SIG-M5 (cell line): ENCODE measurements at regions not wholly inside any gene's neighbourhood (a gene's known extent, or its start where the extent isn't known, plus 50 kb on each side); places are given as distances from the start of the nearest gene placed in this dataset.
A peak's percentile ranks its signal among the peaks of the same experiment; 100 is the strongest.
"Not testable (repeated sequence)": the region's sequence is repeated elsewhere in the genome, so short reads cannot be mapped to it uniquely, and the experiment has no call there.

Experiments
- DNase-seq: peaks from one replicate; lab custom pipeline; 2025; lab: John Stamatoyannopoulos, UW

DNA sequence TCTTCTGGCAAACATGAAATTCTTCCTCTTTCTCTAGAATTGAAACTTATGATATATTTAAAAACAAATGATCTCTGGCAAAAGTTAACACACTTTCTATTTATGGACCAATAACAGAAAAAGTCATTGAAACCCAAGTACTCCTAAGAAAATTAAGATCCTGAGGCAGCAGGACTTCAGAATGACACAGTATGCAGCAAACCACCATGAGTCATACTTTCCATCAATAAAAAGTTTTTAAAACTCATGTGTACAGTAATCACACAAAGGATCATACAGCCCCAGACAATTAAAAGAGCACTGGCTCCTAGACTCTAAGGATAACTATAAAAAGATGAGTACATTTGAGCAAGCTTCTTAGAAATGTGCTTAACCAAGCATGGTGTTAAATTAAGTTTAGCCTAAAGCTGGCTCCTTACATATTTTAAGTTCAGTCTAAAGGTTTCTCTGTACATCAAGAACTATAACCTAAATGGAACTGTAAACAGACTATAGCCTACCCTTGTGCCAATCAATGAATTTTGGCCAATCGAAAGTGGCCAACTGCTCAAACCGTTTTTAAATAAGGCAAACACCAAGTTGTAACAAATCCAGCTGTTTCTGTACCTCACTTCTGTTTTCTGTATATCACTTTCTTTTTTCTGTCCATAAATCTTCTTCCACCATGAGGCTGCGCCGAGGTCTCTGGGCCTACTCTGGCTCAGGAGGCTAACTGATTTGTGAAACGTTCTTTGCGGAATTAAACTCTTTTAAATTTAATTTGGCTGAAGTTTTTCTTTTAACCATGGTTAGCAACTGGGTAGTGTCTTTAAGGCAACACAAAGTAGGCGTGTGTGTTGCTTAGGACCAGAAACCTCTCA lies 232.1 kb upstream of the PIK3R1 start:
- DNase-seq: peak; percentile 19

- not testable (repeated sequence) for DNase-seq
These were observed 233.4 kb upstream of the PIK3R1 start for GRCh38 chr5:67982160-67982559.

GRCh38 chr5:67978171-67978570 lies 237.4 kb upstream of the PIK3R1 start:
- DNase-seq: no peak

DNA sequence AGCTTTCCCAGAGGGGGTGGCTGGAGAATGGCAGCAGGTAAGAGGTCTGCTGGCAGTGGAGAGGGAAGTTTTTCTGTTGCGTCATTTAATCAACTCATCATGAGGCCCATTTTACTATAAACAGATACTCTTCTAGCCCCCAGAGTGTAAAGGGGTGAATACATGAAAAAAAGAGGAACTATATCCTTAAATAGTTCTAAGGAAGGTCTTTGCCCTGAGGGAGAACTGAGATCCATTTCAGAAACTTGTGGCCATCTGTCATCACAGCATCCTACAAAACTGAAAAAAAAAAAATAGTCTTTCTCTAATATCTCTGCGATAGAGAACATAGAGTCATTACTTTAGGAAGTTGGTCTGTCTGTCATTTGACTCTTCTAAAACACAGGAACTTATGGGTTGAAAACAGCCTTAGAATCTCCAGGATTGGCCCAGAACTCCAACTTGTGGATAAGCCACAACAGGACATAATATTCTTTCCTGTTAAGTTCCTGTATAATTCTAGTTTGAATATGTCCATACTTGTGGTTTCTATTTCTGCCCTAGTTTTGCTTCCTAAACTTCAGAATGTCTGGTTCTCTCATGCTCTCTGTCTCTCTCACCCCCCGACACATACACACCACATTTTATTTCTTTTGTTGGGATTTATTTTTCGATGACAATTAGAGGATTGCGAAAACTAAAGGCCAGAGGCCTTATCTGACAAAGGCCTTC lies 238.5 kb upstream of the PIK3R1 start:
- DNase-seq: no peak

DNA sequence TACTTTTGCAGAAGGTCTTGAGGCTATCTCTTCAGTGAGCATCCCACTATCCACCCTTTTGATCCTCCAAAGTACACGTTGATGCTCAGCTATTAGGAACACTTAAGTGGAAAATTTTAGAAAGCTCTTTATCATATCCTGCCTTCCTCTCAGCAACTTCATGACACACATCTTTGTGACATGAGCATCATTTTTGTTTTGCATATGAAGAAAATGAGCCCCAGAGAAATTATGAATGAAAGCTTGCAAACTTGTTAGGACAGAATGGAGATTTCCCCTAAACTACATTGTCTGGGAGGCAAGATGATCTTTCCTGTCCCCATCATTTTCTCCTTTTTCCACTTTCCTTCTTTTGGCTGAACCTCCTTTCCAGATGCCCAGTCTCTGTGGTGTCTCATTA lies 239.4 kb upstream of the PIK3R1 start:
- no peak for DNase-seq

DNA sequence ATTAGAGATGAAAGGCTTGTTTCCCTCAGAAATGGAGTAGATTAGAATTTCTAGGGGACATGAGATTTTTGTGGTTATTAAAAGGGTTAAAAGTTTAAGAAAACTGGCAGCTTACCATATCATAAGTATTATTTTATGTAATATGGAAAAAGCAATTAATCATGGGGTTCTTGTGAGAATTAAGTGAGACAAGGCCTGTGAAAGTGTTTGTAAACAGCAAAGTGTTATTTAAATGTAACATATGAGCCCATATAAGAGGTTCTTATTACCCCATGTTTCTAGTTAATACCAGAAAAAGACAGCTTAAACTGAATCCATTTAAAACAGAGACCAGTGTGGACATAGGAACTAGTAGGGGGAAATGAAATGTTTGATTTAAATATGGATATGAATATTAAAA lies 241.1 kb upstream of the PIK3R1 start:
- no peak for DNase-seq

- DNase-seq: no peak
These were observed 241.5 kb upstream of the PIK3R1 start for GRCh38 chr5:67974054-67974453.

DNA sequence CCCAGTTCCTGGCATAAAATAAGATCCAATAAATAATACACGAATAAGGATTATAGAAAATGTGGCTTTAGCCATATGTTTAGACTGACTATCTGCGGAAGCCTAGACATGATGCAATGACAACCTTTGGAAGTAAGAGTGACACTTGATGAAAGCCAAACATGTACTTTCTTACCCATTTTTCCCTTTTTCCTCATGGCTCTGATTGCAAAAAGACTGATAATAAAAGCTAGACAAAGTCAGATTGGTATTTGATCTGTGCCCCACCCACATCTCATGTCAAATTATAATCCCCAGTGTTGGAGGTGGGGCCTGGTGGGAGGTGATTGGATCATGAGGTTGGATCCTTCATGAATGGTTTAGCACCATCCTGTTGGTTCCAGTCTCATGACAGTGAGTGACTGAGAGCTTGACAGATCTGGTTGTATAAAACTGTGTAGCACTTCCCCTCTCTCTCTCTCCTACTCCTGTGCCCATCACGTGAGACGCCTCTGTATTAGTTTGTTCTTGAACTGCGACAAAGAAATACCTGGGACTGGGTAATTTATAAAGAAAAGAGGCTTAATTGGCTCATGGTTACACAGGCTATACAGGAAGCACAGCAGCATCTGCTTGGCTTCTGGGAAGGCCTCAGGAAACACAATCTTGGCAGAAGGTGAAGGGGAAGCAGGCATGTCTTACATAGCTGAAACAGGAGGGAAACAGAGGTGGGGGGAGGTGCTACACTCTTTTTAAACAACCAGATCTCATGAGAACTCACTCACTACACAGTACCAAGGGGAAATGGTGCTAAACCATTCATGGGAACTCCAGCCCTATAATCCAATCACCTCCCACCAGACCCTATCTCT lies 243.4 kb upstream of the PIK3R1 start:
- DNase-seq: no peak

DNA sequence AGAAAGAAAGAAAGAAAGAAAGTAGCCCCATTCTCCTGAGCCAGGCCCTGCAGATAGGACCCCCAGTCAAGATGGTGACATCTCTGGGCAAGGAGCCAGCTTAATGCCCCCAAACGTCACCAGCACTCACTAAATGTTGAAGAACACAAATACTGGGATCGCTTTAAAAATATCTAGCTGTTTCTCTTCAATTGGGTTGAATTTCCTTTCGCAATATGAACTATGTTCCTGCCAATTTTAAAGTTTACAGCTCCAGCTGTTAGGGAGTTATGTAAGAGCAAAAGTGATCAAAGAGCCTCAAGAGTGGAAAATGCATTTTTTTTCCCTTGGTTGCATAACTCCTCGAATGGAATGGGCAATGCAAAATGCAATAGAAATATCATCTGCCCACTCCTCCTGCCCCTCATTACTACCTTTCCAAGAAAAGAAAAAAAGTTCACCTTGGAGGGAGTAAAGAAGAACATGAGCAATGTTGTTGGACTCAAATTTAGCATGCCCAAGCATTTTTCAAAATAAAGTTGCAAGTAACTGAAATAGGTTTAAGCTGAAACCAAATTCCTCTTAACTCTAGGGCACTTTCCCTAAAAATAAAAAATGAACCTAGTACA lies 244.2 kb upstream of the PIK3R1 start:
- DNase-seq: no peak

DNA sequence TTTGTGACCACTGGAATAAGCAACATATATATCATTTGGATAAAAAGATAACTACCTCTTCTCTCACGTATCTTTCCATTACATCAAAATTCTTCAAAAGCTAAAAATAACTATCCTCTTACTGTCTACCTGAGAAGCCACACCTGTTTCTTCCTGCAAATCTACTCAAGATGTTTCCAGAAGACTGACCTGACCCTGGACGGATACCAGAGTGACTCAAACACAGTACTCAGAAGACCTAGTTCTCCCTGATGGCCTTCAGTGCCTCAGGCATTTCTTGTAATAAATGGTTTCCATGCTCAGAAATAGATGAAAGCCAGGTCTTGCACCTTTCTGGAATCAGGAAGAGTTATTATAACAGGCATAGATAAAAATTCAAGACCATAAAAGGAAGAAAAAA lies 245.9 kb upstream of the PIK3R1 start:
- DNase-seq: no peak

DNA sequence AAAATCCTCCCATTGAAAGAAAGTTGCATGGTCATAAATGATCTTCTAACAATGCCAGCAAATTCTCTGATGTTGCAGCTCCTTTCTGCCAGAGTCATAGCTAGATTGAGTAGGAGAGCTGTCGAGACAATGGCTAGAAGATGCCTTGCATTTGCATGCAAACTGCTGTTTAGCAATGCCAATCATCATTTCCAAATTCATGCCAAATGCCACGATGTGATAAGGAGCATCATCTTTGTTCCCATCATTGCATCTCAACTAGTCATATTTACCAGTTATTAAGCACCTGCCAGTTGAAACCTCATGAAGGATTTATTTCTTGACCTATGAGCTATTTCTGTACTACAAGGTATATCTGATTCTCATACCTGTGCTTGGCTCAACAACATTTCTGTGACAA lies 246.4 kb upstream of the PIK3R1 start:
- no peak for DNase-seq

- no peak for DNase-seq
These were observed 248.8 kb upstream of the PIK3R1 start for GRCh38 chr5:67966712-67967111.

DNA sequence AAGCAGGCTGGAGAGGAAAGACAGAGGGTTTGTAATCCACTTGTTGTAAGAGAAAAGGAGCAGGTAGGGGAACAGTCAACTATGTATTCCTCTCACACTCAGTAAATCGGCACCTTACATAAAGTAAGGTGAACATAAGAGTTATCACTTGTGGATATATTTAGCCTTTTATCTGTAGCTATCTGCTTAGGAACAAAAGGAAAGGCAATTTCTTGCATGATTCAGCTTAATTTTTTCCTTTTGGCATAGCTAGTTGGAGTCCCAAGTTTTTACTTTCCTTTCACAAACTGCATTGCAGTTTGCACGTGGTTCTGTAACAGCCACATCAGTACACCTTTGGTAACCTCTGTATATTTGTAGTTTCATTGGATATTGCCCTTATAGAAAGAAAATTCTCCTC lies 250.9 kb upstream of the PIK3R1 start:
- no peak for DNase-seq

DNA sequence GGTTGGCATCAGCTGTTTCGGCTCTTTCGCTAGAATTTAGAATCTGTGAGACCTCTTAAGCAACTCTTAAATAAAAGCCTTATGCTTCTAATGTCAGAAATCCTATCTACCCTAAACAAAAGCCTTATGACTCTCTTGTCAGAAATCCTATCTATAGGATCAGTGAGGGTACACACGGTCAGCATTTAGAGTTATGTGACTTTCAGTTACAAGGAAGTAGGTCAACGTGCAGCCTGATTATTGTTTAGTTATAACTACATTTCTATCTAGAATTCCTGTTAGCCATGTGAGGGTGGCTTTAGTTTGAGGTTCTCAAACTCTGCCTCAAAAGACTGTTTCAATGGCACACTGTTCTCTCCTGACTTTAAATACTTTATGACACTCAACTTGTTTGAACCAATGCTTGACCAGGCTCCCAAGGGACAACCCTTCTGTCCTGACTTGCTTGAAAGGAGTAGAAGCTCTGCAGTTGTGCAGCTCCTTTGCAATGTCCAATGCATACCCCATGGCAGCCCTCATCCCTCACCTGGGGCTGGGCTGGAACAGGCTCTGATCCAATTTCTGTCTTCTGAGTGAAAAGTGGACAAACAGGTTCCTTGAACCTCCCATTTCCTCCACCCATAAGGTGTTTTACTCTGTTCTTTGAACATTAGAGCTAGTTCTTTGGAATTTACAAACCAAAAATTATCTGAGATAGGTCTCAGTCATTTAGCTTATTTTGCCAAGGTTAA lies 251.6 kb upstream of the PIK3R1 start:
- DNase-seq: no peak

DNA sequence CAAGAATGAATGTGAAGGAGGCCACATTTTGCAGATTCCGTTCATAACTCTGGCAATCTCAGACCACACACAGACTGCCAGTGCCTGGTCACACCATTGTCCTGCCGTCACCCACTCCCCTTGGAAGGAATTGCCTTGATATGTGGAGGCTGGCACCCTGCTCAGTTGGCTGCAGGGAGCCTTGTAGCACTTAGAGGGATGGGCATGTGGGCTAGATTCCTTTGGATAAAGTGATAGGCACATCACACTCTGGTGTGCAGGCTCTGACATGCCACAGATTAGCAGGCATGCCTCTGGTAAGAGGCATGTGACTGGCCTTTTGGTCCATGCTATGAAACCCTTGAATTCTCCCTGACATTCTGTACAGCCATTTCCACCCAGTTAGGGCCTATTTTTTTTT lies 254.6 kb upstream of the PIK3R1 start:
- DNase-seq: no peak

- DNase-seq: no peak
These were observed 258.2 kb upstream of the PIK3R1 start for GRCh38 chr5:67957374-67957773.

DNA sequence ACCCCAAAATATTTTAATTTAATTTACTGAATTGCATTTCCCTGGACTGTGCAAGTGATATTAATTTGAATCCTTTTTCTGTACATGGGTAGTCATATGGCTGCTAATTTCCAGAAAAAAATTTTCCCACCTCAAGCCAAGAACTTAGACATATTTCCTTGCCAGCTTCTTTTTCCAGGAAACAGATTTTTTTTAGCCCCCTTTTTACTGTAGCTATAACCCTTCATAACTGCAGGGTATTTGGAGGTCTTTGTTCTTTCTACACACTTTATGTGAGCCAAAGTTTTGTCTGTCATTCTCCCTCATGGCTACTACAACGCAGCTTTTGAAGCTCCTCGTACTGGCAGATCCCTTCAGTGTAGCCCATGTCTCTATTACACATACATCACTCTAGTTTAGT lies 261.2 kb upstream of the PIK3R1 start:
- DNase-seq: no peak

GRCh38 chr5:67942421-67942820 lies 273.1 kb upstream of the PIK3R1 start:
- no peak for DNase-seq

DNA sequence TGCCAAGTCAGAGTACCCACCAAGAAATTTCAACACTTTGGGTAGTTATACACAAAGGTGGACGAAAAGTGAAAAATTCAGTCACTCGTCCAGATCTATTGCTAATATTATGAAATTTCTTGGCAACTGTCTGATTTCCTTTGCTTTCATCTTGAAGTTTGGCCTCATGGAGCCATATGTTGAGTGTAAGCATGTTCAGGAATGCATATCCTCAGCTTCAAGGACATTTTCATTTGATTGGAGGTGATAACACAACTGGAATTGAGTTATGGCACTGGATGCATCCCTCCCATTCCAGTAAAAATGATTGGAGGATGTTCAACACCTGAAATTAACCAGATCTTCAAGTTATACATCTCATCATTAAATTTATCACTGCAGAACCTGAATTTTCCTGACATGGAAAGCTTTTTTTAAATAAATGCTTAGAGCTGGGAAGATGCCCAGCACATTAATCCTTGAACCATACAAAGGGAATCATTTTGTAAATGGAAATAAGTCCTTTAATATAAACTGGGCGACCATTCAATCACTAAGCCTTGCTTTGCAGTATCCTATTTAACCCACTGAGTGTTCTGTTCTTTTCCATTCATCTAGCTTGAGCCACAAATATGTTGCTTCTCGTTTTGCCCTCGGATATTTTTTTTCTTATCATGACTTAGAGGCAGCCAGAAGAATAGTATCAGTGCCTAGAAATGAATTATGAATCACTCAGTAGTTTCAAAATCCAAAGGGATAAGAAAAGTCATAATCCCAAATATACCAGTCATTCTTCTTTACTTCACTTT lies 273.7 kb upstream of the PIK3R1 start:
- DNase-seq: no peak

DNA sequence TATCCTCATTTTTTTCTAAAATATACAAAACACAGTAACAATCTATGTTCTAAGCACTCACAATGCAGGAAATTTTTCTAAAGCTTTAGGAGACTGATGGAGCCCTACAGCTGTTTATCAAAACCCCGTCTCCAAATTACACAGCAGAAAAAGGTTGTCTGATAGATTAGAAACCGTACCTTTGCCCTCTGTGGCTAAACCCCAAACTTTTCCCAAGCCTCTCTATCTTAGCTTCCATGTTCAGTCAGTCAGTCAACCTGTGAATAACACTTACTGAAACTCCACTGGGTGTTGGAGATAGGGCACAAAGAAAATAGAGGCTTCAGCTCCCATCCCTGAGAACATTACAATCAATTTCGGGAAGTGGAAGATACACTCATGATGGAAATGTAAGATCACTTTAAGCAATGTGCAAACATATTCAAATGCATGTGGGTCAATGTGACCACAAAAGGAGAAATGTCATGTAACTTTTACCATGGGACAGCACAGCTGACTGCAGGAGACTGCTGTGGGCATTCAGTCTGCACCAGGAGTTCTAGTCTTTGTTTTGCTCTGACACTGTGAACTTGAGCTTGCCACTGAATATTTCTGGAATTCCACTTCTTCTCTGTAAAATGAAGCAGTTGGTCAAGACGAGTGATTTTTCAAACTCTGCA lies 279.5 kb upstream of the PIK3R1 start:
- no peak for DNase-seq
